NCI-H1105 treated with DMSO at 0.1 percent for 48 hours (cell line): ENCODE measurements at regions not wholly inside any gene's neighbourhood (a gene's known extent, or its start where the extent isn't known, plus 50 kb on each side); places are given as distances from the start of the nearest gene placed in this dataset.
"Not testable (repeated sequence)": the region's sequence is repeated elsewhere in the genome, so short reads cannot be mapped to it uniquely, and the experiment has no call there.

Experiments
- DNase-seq: peaks from one replicate; lab custom pipeline; 2025; lab: John Stamatoyannopoulos, UW

- DNase-seq, result no peak
Measured at GRCh38 chr7:152594801-152595200, 81.1 kb downstream of the XRCC2 start.

- no peak for DNase-seq
Measured at GRCh38 chr7:152591976-152592375, 84.0 kb downstream of the XRCC2 start.

DNA sequence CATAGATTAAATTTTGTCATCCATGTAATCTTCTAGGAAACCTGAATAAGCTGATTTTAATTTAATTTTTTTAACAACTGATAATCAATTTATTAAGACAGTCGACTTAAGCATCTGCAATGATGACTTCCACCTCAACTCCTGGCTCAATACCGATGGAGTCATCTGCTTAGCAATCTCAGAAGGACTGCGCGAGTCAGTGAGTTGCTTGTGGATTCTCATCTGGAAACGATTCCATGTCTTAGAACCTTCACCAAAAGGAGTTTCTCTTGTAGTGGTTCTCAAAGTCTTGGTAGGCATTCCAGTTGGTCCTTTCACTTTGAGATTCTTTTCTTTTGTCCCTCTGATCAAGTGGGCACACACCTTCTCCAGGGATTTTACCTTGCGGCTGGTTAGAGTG lies 85.5 kb downstream of the XRCC2 start:
- no peak for DNase-seq

DNA sequence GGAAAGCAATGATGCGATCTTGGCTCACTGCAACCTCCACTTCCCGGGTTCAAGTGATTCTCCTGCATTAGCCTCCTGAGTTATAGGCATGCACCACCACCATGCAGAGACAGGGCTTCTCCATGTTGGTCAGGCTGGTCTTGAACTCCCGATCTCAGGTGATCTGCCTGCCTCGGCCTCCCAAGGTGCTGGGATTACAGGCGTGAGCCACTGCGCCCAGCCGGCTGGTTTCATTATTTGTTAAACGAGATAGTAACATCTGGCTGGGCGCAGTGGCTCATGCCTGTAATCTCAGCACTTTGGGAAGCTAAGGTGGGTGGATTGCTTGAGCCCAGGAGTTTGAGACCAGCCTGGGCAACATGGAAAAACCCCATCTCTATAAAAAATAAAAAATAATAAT lies 86.1 kb downstream of the XRCC2 start:
- not testable (repeated sequence) for DNase-seq

GRCh38 chr7:152588350-152588749 lies 87.6 kb downstream of the XRCC2 start:
- no peak for DNase-seq

DNA sequence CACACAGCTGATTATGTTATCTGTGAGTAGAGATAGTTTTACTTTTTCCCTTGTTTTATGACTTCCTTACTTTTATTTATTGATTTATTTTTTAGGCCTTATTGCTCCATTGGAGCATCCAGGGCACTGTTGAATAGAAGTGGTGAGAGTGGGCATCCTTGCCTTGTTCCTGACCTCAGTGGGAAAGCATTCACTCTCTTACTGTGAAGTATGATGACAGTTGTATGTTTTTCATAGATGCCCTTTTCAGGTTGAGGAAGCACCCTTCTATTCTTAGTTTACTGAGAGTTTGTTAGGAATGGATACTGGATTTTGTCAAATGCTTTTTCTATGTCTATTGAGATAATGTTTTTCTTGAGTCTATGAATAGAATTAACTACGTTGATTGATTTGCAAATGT lies 88.6 kb downstream of the XRCC2 start:
- DNase-seq, result no peak

- no peak for DNase-seq
Measured at GRCh38 chr7:152583006-152583405, 92.9 kb downstream of the XRCC2 start.

DNA sequence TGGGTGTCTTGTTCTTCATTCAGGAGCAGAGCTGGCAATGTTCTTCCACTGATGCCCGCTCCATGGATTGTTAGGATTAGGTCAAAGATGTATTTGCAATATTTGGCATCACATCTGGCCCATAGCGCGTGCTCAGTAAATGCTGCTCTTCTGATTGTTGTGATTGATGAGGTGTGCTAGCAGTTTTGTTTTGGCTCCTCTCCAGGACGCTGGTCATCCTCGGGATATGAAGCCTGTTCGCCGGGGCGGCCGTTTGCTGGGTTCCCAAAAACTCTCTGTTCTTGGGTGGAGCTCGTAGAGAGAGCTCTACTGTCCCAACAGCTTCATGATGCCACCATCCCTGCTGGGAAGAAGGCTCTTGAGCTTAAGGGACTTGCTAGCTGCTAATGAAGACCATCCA lies 96.9 kb downstream of the XRCC2 start:
- no peak for DNase-seq

DNA sequence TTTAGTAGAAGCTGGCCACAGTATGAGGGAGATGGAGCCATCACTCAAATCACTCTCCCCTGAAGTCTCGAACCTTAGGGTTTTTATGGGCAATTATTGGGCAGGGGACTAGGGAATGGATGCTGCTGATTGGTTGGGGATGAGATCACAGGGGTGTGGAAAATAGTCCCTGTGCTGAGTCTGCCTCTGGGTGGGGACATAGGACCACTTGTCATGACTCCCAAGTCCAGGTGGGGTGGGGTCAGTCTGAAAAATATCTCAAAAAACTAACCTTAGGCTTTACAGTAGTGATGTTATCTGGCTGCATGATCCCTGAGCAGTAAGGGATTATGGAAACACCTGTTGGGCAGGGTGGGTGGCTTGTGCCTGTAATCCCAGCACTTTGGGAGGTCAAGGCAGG lies 98.6 kb downstream of the XRCC2 start:
- no peak for DNase-seq

GRCh38 chr7:152574892-152575548 lies 100.9 kb downstream of the XRCC2 start:
- DNase-seq, result no peak

DNA sequence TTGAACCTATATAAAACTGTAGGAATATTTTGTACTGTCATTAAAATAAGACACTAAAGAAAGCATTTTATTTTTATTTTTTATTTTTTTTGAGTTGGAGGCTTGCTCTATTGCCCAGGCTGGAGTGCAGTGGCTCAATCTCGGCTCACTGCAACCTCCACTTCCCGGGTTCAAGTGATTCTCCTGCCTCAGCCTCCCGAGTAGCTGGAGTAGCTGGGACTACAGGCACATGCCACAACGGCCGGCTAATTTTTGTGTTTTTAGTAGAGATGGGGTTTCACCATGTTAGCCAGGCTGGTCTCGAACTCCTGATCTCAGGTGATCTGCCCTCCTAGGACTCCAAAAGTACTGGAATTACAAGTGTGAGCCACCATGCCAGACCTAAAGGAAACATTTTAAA lies 102.8 kb downstream of the XRCC2 start:
- not testable (repeated sequence) for DNase-seq

DNA sequence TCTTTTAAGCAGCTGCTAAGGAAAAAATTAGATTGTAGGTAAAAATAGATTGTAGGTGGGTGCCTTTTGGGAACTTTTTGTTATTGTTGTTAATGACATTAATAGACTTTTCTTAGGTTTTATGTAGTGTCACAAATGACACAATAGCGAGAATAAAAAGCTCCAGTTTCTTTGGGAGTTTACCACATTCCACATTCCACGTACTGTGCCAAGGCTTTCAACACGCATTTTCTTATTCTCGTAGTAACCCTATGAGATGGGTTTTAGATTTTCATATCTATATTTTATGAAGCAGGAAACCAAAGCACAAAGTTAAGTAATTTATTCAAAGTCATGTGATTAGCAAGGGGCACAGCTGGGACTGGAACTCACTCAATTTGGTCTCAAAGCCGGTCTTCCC lies 103.8 kb downstream of the XRCC2 start:
- no peak for DNase-seq

DNA sequence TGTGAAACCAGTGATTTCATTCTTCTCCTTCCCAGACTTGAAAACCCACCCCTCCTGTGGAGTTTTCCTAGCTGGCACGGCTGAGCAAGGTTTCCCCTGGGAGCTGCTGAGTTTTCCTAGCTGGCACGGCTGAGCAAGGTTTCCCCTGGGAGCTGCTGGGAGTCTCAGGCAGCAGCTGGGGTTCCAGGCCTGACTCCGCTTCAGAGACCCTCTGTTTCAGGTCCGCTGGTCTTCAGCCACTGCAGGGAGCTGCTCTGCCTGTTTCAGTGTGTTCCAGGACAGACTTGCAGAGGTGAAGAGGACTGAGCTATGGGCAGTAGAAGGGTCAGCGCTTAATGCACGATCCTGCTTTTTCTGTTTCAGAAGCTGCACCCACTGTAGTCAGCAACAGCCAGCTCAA lies 104.9 kb downstream of the XRCC2 start:
- peak; percentile 35 for DNase-seq

DNA sequence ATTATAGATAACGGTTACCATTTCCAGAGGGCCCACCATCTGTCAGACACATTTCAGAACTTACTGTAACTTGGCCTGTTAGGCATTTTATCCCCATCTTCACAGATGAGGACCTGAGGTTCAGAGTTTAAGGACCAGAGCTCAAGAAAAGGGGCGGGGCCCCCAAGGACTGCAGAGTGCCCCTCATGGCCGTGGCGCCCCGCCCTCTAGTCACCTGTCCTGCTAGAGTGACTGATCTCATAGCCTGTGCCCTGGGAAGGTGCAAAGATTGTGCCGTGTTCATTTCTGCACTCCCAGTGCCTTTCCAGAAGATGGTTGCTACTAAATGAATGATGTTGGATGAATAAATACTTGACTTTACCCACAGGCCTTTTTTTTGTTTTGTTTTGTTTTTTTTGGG lies 107.0 kb downstream of the XRCC2 start:
- DNase-seq, result no peak

- no peak for DNase-seq
Measured at GRCh38 chr7:152565731-152566130, 110.2 kb downstream of the XRCC2 start.

GRCh38 chr7:152564656-152565250 lies 111.2 kb downstream of the XRCC2 start:
- no peak for DNase-seq

- no peak for DNase-seq
Measured at GRCh38 chr7:152556013-152556755, 119.8 kb downstream of the XRCC2 start.

DNA sequence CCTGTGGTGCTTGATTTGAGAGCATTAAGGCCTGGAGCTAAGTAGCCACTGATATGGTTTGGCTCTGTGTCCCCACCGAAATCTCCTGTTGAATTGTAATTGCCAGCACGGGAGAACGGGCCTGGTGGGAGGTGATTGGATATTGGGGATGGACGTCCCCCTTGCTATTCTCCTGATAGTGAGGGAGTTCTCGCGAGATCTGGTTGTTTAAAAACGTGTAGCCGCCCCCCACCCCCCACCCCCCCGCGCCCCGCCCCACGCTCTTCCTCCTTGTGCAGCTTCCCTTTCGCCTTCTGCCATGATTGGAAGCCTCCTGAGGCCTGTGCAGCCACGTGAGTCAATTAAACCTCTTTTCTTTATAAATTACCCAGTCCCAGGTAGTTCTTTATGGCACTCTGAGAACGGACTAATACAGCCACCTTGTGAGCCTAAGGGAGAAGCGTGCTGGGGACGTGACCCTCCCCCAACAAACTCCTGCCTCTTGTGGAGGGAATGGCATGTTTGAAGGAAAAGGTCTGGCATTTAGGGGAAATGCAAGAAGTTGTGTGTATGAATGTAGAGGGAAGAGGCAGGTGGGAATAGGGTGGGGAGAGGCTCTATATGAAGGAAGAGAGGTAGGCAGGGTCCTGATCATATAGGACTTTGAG lies 118.0 kb upstream of the KMT2C start:
- DNase-seq, result no peak

DNA sequence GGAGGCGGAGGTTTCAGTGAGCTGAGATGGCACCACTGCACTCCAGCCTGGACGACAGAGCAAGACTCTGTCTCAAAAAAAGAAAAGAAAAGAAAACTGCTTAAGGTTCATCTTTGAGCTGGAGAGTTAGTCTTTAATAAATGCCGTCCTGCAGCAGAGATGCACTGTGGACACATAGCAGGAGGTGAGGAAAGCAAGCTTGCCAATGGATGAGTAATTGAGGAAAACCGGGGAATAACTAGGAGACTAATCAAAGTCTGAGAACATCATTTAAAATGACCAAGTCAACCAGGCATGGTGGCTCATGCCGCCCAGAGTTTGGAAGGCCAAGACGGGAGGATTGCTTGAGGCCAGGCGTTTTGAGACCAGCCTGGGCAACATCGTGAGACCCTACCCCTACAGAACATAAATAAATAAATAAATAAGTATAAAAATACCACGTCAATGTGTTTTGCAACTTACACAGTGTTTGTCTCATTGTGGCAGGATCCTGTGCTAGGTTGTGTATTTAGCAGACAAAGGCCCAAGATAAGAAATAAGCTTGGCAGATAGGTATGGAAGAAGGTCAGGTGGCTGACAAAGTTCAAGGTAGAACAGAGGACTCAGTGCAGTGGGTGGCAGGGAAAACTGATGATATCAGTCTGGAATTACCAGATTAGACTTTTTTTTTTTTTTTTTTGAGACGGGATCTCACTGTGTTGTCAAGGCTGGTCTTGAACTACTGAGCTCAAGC lies 115.7 kb upstream of the KMT2C start:
- DNase-seq, result no peak

GRCh38 chr7:152544971-152545619 lies 109.3 kb upstream of the KMT2C start:
- DNase-seq, result no peak

- no peak for DNase-seq
Measured at GRCh38 chr7:152544481-152544927, 108.7 kb upstream of the KMT2C start.

DNA sequence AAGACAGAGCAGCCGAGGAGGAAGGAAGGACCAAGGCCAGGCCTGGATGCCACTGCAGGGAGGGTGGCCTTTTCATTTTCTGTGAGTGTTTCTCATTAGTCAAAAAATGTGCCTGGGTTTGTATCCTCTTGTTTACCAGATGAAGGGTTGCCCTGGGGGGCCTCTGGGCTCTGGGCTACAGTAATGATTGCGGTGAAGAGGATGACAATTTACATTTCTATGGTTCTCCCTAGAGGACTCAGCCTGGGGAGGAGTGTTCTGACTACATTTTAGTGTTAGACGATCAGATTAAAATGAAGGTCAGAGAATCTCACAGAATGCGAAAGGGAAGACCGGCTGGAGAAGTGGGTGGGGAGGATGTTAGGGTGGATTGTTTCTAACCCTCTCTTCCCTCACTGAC lies 108.0 kb upstream of the KMT2C start:
- DNase-seq, result no peak
